GM12878 (cell line): ENCODE measurements at regions not wholly inside any gene's neighbourhood (a gene's known extent, or its start where the extent isn't known, plus 50 kb on each side); places are given as distances from the start of the nearest gene placed in this dataset.

Source experiments
- ATAC-seq: fragments of 200-7000 bp; cut with Tn5 transposase; 3 replicates; pipeline ENCODE4 v1.9.1; 2020; ENCODE audit warnings: mild to moderate bottlenecking, moderate library complexity
- BruUV-seq: library from RNA; stranded (reverse); fragments of 400-500 nt; replicated peaks from 2 replicates; lab custom pipeline; 2021; lab: Mats Ljungman, UMichigan
- CTCF ChIA-PET: fragments of 300-600 bp; sonication (Branson Sonifier 250); formaldehyde crosslinking; extraction: SDS; loops from one replicate; lab custom pipeline; 2021; ENCODE audit warnings: inconsistent platforms; lab: Yijun Ruan, JAX
- POLR2A ChIA-PET: fragments of 350-600 bp; formaldehyde crosslinking; extraction: SDS; loops from one replicate; lab custom pipeline; 2021; ENCODE audit warnings: inconsistent platforms; lab: Charles Lee
- RAD21 ChIA-PET: fragments of 300-600 bp; sonication (Branson Sonifier 250); formaldehyde crosslinking; loops from one replicate; lab custom pipeline; 2023; ENCODE audit warnings: antibody characterized with exemption; ENCODE audit not compliant: unreplicated experiment; lab: Charles Lee
- SMC1A ChIA-PET: fragments of 300-600 bp; sonication (Branson Sonifier 250); formaldehyde crosslinking; loops from one replicate; lab custom pipeline; 2023; ENCODE audit not compliant: unreplicated experiment, uncharacterized antibody; lab: Charles Lee
- DNase-seq: peaks from one replicate; pipeline ENCODE4 v3.0.0-alpha.2; 2011; ENCODE audit warnings: low read depth, low spot score
- FAIRE-seq: peaks from 3 replicates; lab custom pipeline; 2011; peaks lifted over from hg19 to GRCh38; lab: Jason Lieb, UNC
- H2AFZ ChIP-seq: 2 replicates; pipeline ENCODE4 v1.6.0; 2011; ENCODE audit warnings: low read depth, low read length, control low read depth; ENCODE audit not compliant: control insufficient read depth
- H3K27ac ChIP-seq: 2 replicates; pipeline ENCODE4 v1.5.1; 2011; ENCODE audit warnings: control low read depth; ENCODE audit not compliant: control insufficient read depth, insufficient read depth
- H3K27me3 ChIP-seq, 2 experiments: replicated peaks in 1 of 2; 2 replicates each; pipeline versions ENCODE4 v1.6.0 to v1.6.1; 2011; ENCODE audit warnings: low read length in 1 of 2; ENCODE audit not compliant: control insufficient read depth in 2 of 2, insufficient read depth in 2 of 2
- H3K36me3 ChIP-seq, 2 experiments: 2 replicates each; pipeline ENCODE4 v1.5.1; 2011; ENCODE audit warnings: low read length in 1 of 2; ENCODE audit not compliant: control insufficient read depth in 2 of 2, insufficient read depth in 2 of 2
- H3K4me1 ChIP-seq: 2 replicates; pipeline ENCODE4 v1.6.1; 2011; ENCODE audit warnings: mild to moderate bottlenecking, low read length, moderate library complexity, mixed read lengths; ENCODE audit not compliant: control insufficient read depth, insufficient read depth
- H3K4me2 ChIP-seq: 2 replicates; pipeline ENCODE4 v1.6.0; 2011; ENCODE audit warnings: control low read depth; ENCODE audit not compliant: control insufficient read depth, insufficient read depth
- H3K4me3 ChIP-seq: fragments of 200-600 bp; sonication (generic); 2 replicates; pipeline ENCODE4 v1.5.1; 2016
- H3K79me2 ChIP-seq: 2 replicates; pipeline ENCODE4 v1.6.0; 2011; ENCODE audit warnings: low read length; ENCODE audit not compliant: control insufficient read depth, insufficient read depth
- H3K9ac ChIP-seq: 2 replicates; pipeline ENCODE4 v1.8.0; 2011; ENCODE audit warnings: low read length, control low read depth, mixed read lengths; ENCODE audit not compliant: control insufficient read depth, insufficient read depth
- H3K9me3 ChIP-seq: replicated peaks from 3 replicates; pipeline ENCODE4 v1.5.1; 2011; ENCODE audit warnings: mild to moderate bottlenecking, low read length; ENCODE audit not compliant: control insufficient read depth, insufficient read depth
- H4K20me1 ChIP-seq: 2 replicates; pipeline ENCODE4 v1.6.0; 2011; ENCODE audit not compliant: control insufficient read depth, insufficient read depth
- ATF7 ChIP-seq: fragments of 450-650 bp; IDR thresholded peaks from 2 replicates; pipeline ENCODE4 v1.6.1; 2016; ENCODE audit warnings: low read depth, mild to moderate bottlenecking
- GABPA ChIP-seq: IDR thresholded peaks from 2 replicates; pipeline ENCODE4 v1.6.1; 2014; ENCODE audit warnings: antibody characterized with exemption, low read depth, mild to moderate bottlenecking, inconsistent platforms
- JUNB ChIP-seq: IDR thresholded peaks from 2 replicates; pipeline ENCODE4 v1.6.1; 2016; ENCODE audit warnings: antibody characterized with exemption, mild to moderate bottlenecking
- KLF5 ChIP-seq: fragments of 450-650 bp; IDR thresholded peaks from 2 replicates; pipeline ENCODE4 v1.6.1; 2014; ENCODE audit warnings: mild to moderate bottlenecking; ENCODE audit not compliant: partially characterized antibody
- LARP7 ChIP-seq: fragments of 450-650 bp; IDR thresholded peaks from 2 replicates; pipeline ENCODE4 v1.6.1; 2017; ENCODE audit warnings: mild to moderate bottlenecking
- NFIC ChIP-seq: IDR thresholded peaks from 2 replicates; pipeline ENCODE4 v1.6.1; 2012; ENCODE audit warnings: low read depth, mild to moderate bottlenecking, inconsistent platforms, low read length, moderate library complexity
- POLR2AphosphoS2 ChIP-seq: IDR thresholded peaks from 2 replicates; pipeline ENCODE4 v1.6.1; 2011; ENCODE audit warnings: low read depth, mild to moderate bottlenecking, low read length, improper control_type of control experiment, moderate library complexity
- STAT1 ChIP-seq: fragments of 450-650 bp; conservative IDR thresholded peaks from 2 replicates; pipeline ENCODE4 v1.6.1; 2014; ENCODE audit warnings: antibody characterized with exemption, mild to moderate bottlenecking
- ZZZ3 ChIP-seq: IDR thresholded peaks from 2 replicates; pipeline ENCODE4 v1.6.1; 2011; ENCODE audit warnings: low read depth; ENCODE audit not compliant: control insufficient read depth, insufficient read length
- WGBS: methylation state at CpG from one replicate; pipeline ENCODE4 v1.1.6; 2016; ENCODE audit warnings: low lambda C conversion rate; ENCODE audit not compliant: insufficient replicate concordance, insufficient coverage; ENCODE audit errors: missing lambda C conversion rate; 5-methylcytosine and 5-hydroxymethylcytosine counted together
- in situ Hi-C: fragments of 300-500 bp; cut with MboI; formaldehyde crosslinking; loops from 9 replicates; pipeline ENCODE4 v1.14.3; 2018; ENCODE audit warnings: mixed read lengths
- intact Hi-C: fragments of 100-400 bp; cut with micrococcal nuclease; formaldehyde crosslinking; loops from one replicate; pipeline ENCODE4 v1.14.2; 2022; ENCODE audit not compliant: unreplicated experiment
- TF ChIP-seq, protein P1 (sequence below): fragments of 450-650 bp; IDR thresholded peaks from 2 replicates; pipeline ENCODE4 v1.6.1; 2017; ENCODE audit warnings: antibody characterized with exemption, mild to moderate bottlenecking, moderate library complexity
- TF ChIP-seq, protein P2 (sequence below): IDR thresholded peaks from 2 replicates; pipeline ENCODE4 v1.6.1; 2011; ENCODE audit warnings: low read depth, low read length, improper control_type of control experiment, borderline replicate concordance

- SMC1A ChIA-PET: no interaction called here
- Histone ChIP-seq H3K9me3 (no peaks in the 10 kb centered on the region), H3K4me1 (no peaks in the 10 kb centered on the region), H3K4me2 (no peak overlapping the region), H4K20me1 (no peaks in the 10 kb centered on the region), H3K9ac (no peak overlapping the region), H3K36me3 (no peaks in the 10 kb centered on the region), H3K79me2 (no peaks in the 10 kb centered on the region), H2AFZ (no peak overlapping the region), H3K27ac (no peak overlapping the region), H3K4me3 (no peak overlapping the region), H3K27me3 (no peaks in the 10 kb centered on the region)
- WGBS: 0% methylated on average over 1 of the region's 1 CpG
- POLR2A ChIA-PET: no interaction called here
- intact Hi-C loops (no loop called here), in situ Hi-C loops (no loop called here)
- ATAC-seq (no peak), FAIRE-seq (no peak), DNase-seq (no peak)
- RAD21 ChIA-PET: no interaction called here
- TF ChIP-seq NFIC: no peak
- no peak for TF ChIP-seq ATF7
- no peak for TF ChIP-seq ZZZ3
- no peak for TF ChIP-seq JUNB
- TF ChIP-seq, protein P1, sequence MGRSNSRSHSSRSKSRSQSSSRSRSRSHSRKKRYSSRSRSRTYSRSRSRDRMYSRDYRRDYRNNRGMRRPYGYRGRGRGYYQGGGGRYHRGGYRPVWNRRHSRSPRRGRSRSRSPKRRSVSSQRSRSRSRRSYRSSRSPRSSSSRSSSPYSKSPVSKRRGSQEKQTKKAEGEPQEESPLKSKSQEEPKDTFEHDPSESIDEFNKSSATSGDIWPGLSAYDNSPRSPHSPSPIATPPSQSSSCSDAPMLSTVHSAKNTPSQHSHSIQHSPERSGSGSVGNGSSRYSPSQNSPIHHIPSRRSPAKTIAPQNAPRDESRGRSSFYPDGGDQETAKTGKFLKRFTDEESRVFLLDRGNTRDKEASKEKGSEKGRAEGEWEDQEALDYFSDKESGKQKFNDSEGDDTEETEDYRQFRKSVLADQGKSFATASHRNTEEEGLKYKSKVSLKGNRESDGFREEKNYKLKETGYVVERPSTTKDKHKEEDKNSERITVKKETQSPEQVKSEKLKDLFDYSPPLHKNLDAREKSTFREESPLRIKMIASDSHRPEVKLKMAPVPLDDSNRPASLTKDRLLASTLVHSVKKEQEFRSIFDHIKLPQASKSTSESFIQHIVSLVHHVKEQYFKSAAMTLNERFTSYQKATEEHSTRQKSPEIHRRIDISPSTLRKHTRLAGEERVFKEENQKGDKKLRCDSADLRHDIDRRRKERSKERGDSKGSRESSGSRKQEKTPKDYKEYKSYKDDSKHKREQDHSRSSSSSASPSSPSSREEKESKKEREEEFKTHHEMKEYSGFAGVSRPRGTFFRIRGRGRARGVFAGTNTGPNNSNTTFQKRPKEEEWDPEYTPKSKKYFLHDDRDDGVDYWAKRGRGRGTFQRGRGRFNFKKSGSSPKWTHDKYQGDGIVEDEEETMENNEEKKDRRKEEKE: no peak
- BruUV-seq: no TSS peak
- CTCF ChIA-PET: interaction anchor here (1.4 kb wide), 1 partner anchor 112 kb away, joined by 3 read pairs; no protein-coding TSS in a partner anchor
Measured at GRCh38 chrX:20641954-20642353, 375.2 kb upstream of the RPS6KA3 start.

GRCh38 chrX:20639115-20639514, 372.4 kb upstream of the RPS6KA3 start:
- RAD21 ChIA-PET: no interaction called here
- H3K27me3 ChIP-seq: no peaks in the 10 kb centered on the region
- in situ Hi-C loops: no loop called here
- 3% methylated on average over 2 of the region's 2 CpGs for WGBS
- H3K9me3 ChIP-seq: no peaks in the 10 kb centered on the region
- H3K4me3 ChIP-seq: no peak overlapping the region
- H3K79me2 ChIP-seq: no peaks in the 10 kb centered on the region
- no peak overlapping the region for H2AFZ ChIP-seq
- no TSS peak for BruUV-seq
- H3K4me1 ChIP-seq: no peaks in the 10 kb centered on the region
- no peak for ATAC-seq
- intact Hi-C loops: no loop called here
- SMC1A ChIA-PET: no interaction called here
- H4K20me1 ChIP-seq: no peaks in the 10 kb centered on the region
- no peaks in the 10 kb centered on the region for H3K36me3 ChIP-seq
- H3K4me2 ChIP-seq: no peak overlapping the region
- DNase-seq: no peak
- H3K27ac ChIP-seq: no peak overlapping the region
- CTCF ChIA-PET: no interaction called here
- TF ChIP-seq GABPA (no peak), LARP7 (no peak), POLR2AphosphoS2 (no peak), KLF5 (no peak), STAT1 (no peak)
- TF ChIP-seq, protein P2, sequence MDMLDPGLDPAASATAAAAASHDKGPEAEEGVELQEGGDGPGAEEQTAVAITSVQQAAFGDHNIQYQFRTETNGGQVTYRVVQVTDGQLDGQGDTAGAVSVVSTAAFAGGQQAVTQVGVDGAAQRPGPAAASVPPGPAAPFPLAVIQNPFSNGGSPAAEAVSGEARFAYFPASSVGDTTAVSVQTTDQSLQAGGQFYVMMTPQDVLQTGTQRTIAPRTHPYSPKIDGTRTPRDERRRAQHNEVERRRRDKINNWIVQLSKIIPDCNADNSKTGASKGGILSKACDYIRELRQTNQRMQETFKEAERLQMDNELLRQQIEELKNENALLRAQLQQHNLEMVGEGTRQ: no peak
- POLR2A ChIA-PET: no interaction called here
- H3K9ac ChIP-seq: no peak overlapping the region
- no peak for FAIRE-seq
